NCI-H146 treated with DMSO at 0.1 percent for 48 hours (cell line): ENCODE measurements at regions not wholly inside any gene's neighbourhood (a gene's known extent, or its start where the extent isn't known, plus 50 kb on each side); places are given as distances from the start of the nearest gene placed in this dataset.
"Not testable (repeated sequence)": the region's sequence is repeated elsewhere in the genome, so short reads cannot be mapped to it uniquely, and the experiment has no call there.

Experiments
- DNase-seq: peaks from one replicate; lab custom pipeline; 2025; ENCODE audit not compliant: unreplicated experiment; lab: John Stamatoyannopoulos, UW

DNA sequence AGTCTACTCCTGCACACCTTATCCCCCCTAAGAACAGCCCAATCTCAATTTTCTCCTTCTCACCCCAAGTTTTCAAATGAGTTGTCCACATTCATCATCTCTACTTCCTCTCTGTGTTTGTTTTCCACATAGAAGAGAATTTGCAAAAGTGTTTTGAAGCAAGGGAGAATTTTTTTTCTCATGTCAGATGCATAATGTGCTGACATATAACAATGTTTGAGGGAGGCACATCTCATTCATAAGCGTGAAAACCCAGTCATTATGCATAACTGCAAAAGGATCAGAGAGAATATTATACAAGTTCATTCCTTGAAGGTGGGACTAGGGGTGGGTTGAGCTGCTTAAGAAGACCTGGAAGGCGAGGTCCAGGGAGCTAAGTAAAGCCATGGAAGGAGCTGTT is 80.8 kb upstream of the SLC1A4 start:
- no peak for DNase-seq

DNA sequence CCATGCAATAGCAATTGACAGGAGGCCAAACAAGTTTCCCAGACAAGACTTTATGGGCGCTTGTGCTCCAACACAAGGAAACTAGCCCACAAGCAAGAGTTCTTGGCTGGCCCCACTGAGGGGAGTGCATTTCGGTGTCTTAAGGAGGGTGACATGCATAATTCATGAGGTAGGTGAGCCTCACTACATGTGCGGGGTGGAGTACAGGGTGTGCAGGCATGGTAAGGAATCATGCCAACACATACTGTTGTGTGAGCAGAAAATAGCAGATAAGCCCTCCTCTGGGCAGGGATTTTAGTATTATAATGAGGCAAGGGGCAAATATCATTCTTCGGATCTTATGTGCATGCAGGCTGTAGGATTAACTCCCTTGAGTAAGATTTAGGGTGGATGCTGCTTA is 78.7 kb upstream of the SLC1A4 start:
- DNase-seq: no peak

DNA sequence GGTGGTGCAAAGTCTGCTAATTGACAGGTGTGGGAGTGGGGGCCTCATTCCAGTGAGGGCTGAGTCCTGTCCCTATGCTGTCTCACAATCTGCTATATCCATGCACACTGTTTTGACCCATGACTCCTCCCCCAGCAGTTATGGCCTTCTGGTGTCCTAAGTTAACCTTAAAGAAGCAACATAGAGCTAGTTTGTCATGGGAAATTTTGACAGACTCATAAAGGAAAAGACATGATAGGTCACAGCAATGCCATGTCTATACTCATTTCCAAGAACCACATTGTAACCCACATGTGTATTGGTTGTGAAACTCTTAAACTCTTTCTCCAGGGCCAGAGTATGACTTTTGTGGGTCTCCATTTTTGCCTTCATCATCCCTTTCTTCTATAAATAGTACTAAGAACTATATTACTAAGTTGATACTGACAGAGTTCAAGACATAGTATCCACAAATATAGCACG is 78.2 kb upstream of the SLC1A4 start:
- DNase-seq: no peak

DNA sequence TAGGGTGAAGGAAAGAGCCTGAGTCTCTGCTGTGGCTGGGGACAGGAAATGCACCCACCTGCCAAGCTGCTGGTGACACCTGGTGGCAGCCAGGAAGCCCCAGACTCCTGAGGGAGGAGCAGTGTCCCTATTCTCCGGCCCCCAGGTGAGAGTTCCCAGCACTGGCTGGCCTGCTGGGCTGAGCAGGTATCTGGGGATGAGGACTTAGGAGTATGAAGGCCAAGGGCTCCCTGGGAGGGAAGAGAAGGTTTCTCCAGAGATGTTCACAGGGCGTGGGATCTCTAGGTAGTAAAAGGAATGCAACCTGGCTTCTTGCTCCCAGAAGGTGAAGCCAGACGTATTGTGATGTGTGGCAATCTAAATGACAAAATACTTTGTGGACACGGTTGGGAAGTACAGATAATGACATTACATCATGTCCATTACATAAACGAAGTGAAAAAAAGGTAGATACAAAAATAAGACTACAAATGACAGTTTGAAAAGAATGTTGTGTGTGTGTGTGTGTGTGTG is 75.8 kb upstream of the SLC1A4 start:
- peak; percentile 36 for DNase-seq

DNA sequence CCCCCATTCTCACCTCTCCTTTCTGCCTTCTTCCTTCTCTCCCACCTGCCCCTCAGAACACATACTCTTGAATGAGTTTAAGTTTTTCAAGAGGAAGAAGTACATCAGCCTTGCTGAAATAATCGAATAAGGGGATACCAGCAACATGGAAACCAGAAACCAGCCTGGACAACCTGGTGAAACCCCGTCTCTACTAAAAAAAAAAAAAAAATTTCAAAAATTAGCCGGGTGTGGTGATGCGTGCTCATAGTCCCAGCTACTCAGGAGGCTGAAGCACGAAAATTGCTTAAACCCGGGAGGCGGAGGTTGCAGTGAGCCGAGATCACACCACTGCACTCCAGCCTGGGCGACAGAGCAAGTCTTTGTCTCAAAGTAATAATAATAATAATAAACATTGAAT is 75.0 kb upstream of the SLC1A4 start:
- DNase-seq: no peak

DNA sequence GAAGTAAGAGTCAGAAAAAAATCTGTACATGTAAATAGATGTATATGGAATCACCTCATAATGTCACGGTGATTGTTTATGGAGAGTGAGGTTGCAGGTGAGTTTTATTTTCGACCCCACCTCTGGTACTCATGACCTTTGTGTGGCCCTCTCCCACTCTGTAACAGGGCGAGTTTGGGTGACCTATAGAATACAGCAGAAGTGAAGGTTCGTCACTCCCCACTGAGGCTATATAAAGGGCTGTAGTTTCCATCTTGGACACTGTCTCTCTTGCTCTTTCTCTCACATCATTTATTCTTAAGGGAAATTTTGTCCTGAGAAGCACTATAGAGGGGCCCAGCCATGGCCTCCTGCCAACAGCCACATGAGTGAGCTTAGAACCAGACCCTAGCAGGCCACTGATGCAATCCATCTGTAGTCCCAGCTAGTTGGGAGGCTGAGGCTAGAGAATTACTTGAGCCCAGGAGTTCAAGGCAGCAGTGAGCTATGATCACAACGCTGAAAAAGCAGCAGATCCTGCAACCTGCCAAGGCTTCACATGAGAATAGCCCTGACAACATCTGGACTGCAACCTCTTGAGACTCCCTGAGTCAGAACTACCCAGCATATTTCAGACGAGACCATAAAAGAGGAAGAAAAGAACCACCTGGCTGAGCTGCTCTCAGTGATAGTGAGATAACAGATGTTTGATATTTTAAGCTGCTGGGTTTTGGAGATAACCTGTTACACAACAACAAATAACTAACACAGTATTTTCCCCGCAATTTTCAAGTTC is 74.3 kb upstream of the SLC1A4 start:
- DNase-seq: no peak

DNA sequence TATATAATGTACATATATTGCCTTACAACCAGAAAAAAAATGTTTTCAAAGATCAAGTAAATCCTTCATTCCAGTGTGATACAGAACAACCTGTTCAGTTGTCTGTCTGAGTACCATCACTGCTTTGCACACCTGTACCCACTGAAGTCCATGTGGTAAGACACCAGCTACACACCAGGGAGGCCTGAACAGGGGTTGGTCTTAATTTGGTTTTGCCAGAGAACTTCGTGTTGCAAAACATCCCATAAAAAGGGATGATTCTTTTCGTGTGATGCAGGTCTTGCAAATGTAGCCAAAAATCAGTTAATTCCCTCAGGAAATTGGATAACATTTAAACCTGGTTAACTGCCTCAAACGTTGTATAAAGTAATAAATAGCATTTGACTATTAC is 73.7 kb upstream of the SLC1A4 start:
- DNase-seq: no peak

DNA sequence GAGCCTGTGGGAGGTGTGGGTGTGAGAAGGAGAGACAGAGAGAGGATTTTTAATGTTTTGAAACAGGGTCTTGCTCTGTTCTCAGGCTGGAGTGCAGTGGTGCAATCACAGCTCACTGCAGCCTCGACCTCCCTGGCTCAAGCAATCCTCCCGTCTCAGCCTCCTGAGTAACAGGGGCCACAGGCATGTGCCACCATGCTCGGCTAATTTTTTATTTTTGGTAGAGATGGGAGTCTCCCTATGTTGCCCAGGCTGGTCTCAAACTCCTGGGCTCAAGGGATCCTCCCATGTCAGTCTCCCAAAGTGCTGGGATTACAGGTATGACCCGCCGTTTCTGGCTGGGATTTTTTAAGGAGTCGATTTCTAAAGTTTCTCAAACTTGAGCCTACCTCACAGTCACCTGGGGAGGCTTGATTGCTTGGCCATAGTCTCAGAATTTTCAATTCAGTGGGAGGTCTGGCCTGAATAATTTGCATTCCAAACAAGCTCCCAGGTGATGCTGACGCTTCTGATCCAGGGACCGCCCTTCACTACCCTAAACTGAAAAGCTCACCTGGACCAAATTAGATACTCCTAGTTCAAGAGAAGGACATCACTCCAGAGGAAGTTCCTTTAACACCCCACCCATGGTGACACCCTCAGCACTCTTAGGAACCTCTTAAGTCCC is 70.8 kb upstream of the SLC1A4 start:
- no peak for DNase-seq

DNA sequence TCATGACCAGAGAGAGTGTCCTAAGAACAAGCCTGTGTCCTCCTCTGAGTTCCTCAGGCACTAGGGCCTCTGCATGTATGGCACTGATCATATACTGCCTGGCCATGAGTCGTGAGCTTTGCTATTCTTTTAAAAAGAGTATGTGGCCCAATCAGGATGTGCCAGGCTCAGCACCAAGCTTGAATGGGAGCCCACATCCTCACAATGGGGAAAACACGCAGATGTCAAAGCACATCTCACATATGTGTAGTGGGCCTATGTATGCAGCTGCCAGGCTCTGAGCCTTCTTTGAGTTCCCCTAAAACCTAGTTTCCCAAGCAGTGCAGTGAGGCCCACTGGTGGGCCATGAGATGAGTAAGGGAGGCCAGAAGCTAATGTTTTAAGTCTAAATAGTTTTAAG is 69.9 kb upstream of the SLC1A4 start:
- no peak for DNase-seq

DNA sequence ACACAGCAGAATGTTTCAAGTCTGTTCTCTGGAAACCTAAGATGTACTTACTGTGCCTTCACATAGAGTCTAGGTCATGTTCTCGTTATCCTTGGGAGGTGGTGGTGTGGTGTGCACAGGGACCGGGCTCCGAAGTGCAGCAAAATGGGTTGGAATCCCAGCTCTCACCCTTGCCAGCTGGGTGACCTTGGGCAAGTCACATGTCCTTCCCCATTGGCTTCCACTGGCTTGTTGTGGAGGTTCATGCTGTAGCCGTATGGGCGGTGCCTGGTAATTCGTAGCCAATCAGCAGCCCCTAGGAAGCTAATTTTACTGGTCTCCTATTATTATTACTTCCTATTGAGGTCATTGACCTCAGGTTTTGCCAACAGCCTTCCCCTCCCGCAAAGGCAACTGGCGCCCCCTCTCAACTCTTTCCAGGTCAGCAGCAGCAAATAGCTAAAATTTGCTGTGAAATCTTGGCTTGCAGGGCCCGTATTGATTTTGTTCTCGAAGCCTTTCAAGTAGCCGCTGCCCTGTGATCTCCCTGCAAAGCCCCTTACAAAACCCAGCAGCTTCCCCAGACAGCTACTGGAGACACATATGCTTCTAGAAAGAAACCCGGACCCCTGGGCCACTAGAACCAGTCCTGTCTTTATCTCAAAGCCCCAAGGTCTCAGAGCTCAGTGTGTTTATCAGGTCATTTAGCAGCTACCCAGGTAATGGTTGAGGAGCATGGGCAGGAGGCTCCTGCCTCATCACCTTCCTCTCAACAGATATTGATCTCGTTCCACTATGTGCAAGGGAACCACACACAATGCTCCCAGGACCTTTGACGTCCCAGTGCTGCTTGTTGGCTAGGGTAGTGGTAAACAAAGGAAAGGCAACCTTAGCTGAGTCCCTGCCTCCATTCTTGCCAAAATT is 66.5 kb upstream of the SLC1A4 start:
- no peak for DNase-seq

DNA sequence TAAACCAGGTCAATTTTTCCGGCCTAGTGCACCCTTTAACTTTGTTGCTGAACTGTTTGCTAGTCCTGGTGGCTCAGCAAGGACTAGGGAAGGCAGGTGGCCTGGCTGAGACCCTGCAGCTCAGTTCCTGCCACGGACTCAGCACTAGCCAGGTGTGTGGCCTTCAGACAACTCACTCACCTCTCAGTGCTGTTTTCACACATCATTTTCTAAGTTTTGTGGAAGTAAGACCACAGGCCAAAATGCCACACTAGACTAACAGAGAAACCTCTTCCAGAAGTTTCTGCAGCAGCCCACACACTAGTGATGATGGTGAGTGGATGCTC is 65.9 kb upstream of the SLC1A4 start:
- DNase-seq: no peak

DNA sequence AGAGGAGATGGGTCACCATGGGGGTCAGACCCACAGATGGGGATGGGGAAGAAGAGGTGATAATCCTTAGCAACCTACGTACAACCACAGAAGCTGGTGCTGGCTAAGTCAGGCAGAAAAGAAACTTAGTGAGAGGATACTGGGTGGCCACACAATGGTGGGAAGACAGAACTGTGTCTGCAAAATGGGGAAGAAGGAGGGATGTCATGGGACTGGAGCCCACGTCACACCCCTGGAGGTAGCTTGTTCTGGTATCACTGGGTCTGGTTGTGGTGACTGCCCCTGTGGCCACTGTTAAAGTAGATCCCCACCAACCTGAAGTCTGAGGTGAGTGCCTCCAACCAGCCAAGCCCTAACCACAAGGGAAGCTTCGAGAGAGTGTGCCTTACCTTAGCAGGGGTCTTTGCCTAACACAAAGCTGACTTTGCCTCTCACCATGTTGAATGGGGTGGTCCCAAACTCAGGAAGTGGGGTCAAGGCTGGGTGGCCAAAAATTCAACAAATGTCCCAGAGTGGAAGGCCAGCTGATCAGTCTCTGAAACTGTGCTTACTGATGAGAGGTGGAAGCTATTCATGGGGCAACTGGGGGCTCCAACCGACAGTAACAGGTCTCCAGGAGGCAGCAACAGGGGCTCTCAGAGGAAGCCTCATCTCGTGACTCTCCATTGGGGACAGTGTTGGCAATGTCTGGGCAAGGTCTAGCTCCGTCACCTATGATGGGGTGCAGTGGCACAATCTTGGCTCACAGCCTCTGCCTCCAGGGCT is 64.8 kb upstream of the SLC1A4 start:
- no peak for DNase-seq

DNA sequence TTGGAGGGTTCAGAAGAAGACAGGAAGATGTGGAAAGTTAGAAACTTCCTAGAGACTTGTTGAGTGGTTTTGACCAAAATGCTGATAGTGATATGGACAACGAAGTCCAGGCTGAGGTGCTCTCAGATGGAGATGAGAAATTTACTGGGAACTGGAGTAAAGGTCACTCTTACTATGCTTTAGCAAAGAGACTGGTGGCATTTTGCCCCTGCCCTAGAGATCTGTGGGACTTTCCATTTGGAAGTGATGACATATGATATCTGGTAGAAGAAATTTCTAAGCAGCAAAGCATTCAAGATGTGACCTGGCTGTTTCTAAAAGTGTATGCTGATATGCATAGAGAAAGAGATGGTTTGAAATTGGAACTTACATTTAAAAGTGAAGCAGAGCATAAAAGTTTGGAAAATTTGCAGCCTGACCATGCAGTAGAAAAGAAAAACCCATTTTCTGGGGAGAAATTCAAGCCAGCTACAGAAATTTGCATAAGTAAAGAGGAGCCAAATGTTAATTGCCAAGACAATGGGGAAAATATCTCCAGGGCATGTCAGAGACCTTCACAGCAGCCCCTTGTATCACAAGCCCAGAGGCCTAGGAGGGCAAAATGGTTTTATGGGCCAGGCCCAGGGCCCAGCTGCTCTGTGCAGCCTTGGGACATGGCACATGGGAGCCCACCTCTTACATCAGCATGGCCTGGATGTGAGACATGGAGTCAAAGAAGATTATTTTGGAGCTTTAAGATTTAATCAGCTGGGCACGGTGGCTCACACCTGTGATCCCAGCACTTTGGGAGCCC is 63.1 kb upstream of the SLC1A4 start:
- DNase-seq: not testable (repeated sequence)

DNA sequence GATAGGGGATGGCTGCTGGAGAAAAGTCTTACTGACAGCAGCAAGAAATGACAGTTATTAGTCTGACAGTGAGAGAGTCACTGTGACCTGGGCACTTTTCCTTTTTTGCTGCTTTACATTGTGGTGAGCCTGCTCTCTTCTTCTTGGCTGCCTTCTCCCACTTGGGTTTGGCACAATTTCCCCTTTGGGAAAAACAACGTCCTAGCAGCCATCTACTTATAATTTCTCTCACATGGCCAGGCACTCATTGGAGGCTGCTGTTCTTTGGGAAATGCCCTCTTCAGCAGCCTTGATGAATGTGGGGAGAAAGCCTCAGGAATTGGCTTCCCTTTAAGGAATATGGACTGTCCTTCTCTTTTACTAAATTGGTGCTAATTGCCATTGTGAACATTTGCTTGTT is 60.4 kb upstream of the SLC1A4 start:
- no peak for DNase-seq

DNA sequence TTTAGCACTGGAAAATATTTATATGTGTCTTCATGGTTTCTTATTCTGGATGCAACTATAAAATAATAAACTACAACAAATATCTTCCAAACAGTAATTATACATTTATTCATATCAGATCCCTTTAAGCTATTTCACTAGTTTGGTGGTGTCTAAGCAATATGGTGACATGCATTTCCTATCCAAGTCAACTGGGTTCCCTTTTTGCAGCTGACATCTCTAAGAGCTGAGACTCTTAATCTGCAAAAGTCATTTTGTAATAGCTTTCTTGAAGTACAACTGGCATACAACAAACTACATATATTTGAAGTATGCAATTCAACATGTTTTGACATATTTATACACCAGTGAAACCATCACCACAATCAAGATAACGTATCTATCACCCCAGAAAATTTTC is 59.9 kb upstream of the SLC1A4 start:
- no peak for DNase-seq

DNA sequence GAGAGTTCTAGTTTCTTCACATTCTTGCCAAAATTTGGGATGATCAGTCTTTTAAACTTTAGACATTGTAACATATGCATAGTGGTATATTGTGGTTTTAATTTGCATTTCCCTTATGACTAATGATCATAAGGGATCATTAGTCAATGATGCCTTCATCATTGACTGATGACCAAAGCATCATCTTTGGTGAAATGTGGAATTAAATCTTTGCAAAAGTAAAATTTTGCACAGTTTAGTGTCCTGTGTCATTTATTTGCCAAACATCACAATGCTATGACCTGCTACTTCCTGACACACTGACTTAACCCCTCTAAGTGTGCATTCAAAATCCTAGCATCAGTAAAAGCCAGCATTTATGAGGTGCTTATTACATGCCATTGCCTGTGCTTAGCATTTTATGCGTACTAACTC is 58.9 kb upstream of the SLC1A4 start:
- no peak for DNase-seq

DNA sequence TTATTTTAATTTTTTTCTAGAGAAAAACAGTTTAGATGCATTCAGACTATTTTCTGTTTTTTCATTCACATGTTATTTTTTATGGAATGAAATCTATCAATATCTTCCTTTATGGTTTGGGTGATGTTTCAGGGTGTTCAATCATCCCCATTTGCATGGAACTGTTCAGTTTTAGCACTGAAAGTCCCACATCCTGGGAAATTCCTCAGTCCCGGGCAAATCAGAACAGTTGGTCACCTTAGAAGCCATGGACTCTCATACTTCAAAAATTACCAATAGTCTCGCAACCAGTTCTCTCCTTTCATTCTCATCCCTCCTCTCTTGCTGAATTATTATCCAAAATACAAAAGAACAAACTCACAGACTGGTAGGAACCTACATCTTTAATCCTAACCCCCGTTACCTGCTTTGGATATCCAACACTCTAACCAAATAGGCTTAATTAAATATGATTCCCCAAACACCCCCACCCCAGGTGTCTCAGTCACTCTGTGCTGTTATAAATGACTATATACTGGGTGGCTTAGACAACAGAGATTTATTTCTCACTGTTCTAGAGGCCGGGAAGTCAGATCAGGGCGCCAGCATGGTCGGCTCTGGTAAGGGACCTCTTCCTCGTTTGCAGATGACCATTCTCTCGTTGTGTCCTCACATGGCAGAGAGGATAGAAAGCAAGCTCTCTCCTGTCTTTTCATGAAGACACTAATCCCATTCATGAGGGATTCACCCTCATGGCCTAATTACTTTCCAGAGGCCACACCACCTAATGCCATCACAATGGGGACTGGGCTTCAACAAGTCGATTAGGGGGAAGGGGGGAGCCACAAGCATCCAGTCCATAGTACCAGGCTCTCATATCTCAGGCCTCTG is 57.7 kb upstream of the SLC1A4 start:
- DNase-seq: no peak

DNA sequence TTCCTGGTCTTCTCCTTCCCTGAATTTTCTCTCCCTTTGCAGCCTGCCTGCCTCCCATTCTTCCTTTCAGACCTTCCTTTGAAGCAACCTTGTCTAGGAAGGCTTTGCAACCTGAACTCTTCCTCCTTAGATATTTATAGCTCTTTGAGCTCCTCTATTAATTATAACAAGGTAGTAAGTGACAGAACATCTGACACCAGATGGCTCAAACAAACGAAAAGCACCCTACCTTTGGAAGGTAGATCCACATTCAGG is 57.2 kb upstream of the SLC1A4 start:
- DNase-seq: no peak

DNA sequence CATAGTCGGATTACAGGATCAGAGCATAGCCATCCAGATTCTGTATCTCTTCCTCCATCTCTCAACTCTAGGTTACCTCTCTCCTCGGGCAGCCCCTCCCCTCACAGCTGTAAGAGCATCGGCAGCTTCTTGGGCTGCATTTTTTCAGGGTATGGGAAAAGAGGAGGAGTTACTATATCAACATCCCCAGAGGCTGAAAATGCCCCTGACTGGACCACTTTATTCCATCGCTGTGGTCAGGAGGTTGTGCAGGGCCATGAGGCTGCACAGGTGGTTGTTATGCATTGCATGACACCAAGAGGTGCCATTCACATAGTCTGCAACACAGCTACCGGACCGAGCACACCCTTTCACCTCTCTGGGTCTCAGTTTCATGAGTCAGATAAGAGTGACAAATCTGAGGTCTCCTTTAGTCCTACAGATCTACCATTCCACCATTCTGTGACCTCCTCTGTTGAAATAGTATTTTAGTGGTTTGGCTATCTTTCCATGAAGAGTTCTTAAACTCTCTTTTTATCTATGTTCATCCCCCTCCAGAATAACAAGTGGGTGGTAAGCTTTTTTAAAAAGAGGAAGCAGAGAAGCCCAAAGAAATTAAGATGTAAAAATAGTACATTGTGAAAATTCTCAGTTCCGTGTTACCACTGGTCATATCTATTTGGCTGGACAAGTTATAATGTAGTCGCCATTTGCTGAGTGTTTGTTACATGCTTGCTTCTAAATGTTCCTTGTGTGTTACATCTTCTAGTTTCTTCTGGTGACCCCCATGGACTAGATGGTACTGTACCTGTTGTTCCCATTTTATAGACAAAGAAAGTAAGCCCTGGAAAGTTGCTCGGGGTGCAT is 56.6 kb upstream of the SLC1A4 start:
- no peak for DNase-seq
